ENCODE measurements at regions not wholly inside any gene's neighbourhood (a gene's known extent, or its start where the extent isn't known, plus 50 kb on each side); places are given as distances from the start of the nearest gene placed in this dataset.

DNA sequence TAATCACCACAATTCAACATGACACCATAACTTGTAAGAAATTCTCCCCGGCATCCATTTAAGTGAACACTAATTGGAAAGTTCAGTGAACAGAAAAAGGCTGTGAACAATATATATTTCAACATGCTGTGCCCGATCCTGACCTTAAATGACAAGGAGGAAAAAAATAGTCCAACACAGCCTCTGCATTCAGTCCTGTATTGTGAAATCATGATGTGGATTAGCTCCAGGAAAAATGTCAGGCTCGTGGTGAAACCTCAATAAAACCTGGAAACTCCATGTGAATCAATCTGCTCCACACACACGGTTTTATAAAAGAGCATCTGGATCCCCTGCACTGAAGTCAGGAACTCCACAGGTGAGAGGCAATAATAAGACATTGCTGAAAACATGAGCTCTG is 145.4 kb upstream of the SPOPL start:
- Histone ChIP-seq H3K4me1 (peaks cover 8% of the 10 kb centered on the region), H3K27me3 (ENCODE audit: low read depth) (no peaks in the 10 kb centered on the region), H3K27ac (replicated peaks) (no peak overlapping the region), H3K4me3 (no peak overlapping the region), H3K36me3 (no peaks in the 10 kb centered on the region), H3K9me3 (replicated peaks) (no peaks in the 10 kb centered on the region)
- DNase-seq = no peak
- intact Hi-C loops (cut with micrococcal nuclease) = no loop called here
- TF ChIP-seq, protein P1, sequence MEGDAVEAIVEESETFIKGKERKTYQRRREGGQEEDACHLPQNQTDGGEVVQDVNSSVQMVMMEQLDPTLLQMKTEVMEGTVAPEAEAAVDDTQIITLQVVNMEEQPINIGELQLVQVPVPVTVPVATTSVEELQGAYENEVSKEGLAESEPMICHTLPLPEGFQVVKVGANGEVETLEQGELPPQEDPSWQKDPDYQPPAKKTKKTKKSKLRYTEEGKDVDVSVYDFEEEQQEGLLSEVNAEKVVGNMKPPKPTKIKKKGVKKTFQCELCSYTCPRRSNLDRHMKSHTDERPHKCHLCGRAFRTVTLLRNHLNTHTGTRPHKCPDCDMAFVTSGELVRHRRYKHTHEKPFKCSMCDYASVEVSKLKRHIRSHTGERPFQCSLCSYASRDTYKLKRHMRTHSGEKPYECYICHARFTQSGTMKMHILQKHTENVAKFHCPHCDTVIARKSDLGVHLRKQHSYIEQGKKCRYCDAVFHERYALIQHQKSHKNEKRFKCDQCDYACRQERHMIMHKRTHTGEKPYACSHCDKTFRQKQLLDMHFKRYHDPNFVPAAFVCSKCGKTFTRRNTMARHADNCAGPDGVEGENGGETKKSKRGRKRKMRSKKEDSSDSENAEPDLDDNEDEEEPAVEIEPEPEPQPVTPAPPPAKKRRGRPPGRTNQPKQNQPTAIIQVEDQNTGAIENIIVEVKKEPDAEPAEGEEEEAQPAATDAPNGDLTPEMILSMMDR (IDR thresholded peaks at IDR 0.05; ENCODE audit: borderline replicate concordance) = no peak

DNA sequence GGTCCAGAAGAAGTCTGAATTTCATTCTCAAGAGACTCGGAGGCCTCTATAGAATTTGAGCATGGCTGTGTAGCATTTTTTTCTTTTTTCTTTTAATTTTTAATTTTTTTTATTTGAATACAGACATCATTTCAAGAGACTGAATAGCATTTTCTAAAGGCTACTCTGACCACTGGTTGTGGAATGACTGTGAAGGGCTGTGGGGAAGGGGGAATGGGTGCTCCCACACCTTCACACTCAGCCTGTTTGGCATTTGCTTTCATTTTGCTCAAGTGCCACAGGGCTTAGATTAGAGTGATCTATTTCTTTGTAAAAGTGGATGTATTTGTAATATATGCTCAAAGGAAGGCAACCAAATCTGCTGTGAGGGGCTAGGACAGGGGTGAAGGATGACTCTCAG is 142.0 kb upstream of the SPOPL start:
- Histone ChIP-seq H3K27ac (replicated peaks) (no peak overlapping the region), H3K36me3 (no peaks in the 10 kb centered on the region), H3K4me3 (no peak overlapping the region), H3K4me1 (peaks cover 8% of the 10 kb centered on the region), H3K9me3 (replicated peaks) (no peaks in the 10 kb centered on the region), H3K27me3 (ENCODE audit: low read depth) (no peaks in the 10 kb centered on the region)
- no peak for DNase-seq
- TF ChIP-seq, protein P1 (IDR thresholded peaks at IDR 0.05; ENCODE audit: borderline replicate concordance) = no peak
- intact Hi-C loops (cut with micrococcal nuclease) = no loop called here

DNA sequence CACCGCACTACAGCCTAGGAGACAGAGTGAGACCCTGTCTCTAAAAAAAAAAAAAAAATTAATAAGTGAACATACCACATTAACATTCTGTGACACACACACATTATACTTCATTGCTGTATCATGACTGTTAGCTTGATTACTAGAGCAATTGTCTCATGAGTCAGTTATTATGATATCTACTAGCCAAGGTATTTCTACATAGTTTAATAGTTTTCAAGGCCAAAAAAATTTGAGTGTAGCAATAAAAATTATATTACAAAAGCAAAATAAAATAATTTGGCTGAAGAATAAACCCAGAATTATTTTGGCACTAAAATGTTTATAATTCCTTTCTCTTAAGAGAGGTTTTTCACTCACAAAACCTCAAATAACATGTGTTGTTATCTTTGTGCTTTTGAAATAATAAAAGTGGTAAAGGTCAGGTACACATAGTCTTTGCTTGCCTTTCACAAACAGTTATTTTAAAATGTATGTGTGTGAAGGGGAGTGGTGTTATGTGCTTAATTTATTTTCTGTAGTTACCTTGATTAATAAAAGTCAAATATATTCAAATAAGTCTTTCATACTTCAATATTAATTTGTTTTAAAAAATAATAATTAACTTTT is 136.9 kb upstream of the SPOPL start:
- intact Hi-C loops (cut with micrococcal nuclease) = no loop called here
- H3K27ac ChIP-seq (replicated peaks) = no peak overlapping the region
- no peaks in the 10 kb centered on the region for H3K36me3 ChIP-seq
- H3K4me3 ChIP-seq = no peak overlapping the region
- TF ChIP-seq, protein P1 (IDR thresholded peaks at IDR 0.05; ENCODE audit: borderline replicate concordance) = no peak
- no peaks in the 10 kb centered on the region for H3K27me3 ChIP-seq (ENCODE audit: low read depth)
- H3K4me1 ChIP-seq = no peaks in the 10 kb centered on the region
- DNase-seq = no peak
- H3K9me3 ChIP-seq (replicated peaks) = no peaks in the 10 kb centered on the region

- H3K9me3 ChIP-seq (replicated peaks) = no peaks in the 10 kb centered on the region
- intact Hi-C loops (cut with micrococcal nuclease) = no loop called here
- TF ChIP-seq, protein P1 (IDR thresholded peaks at IDR 0.05; ENCODE audit: borderline replicate concordance) = no peak
- H3K4me1 ChIP-seq = no peaks in the 10 kb centered on the region
- no peak overlapping the region for H3K27ac ChIP-seq (replicated peaks)
- H3K36me3 ChIP-seq = no peaks in the 10 kb centered on the region
- H3K27me3 ChIP-seq (ENCODE audit: low read depth) = no peaks in the 10 kb centered on the region
- no peak for DNase-seq
- no peak overlapping the region for H3K4me3 ChIP-seq
These were observed 136.0 kb upstream of the SPOPL start for GRCh38 chr2:138365581-138365980.

DNA sequence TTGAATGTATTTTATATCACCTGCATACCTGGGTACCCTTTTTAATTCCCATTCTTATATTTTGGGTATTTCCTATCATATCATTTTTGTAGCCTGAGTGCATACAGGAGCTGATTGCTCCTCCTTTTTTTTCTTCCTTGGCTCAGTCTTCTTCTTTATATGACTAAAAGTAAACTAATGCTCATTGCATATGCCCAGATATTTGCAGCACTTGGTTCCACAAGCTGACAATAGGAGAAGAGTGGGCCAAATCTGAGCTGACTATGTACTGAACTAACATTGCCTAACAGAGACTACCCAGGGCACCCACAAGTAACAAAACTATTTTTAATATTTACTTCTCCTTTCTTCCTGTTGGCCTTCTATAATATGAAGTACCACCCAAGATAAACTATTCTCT is 131.7 kb upstream of the SPOPL start:
- DNase-seq = no peak
- no peaks in the 10 kb centered on the region for H3K27me3 ChIP-seq (ENCODE audit: low read depth)
- H3K4me3 ChIP-seq = no peak overlapping the region
- TF ChIP-seq, protein P1 (IDR thresholded peaks at IDR 0.05; ENCODE audit: borderline replicate concordance) = no peak
- H3K36me3 ChIP-seq = no peaks in the 10 kb centered on the region
- no peaks in the 10 kb centered on the region for H3K4me1 ChIP-seq
- no peak overlapping the region for H3K27ac ChIP-seq (replicated peaks)
- H3K9me3 ChIP-seq (replicated peaks) = no peaks in the 10 kb centered on the region
- intact Hi-C loops (cut with micrococcal nuclease) = loop anchor here (10.0 kb wide), 1 partner anchor 425 kb away; no protein-coding TSS in a partner anchor

Measured in left ventricle myocardium inferior (tissue), 1 donor.